ENCODE measurements at regions not wholly inside any gene's neighbourhood (a gene's known extent, or its start where the extent isn't known, plus 50 kb on each side); places are given as distances from the start of the nearest gene placed in this dataset.
"Not testable (repeated sequence)": the region's sequence is repeated elsewhere in the genome, so short reads cannot be mapped to it uniquely, and the experiment has no call there.

DNA sequence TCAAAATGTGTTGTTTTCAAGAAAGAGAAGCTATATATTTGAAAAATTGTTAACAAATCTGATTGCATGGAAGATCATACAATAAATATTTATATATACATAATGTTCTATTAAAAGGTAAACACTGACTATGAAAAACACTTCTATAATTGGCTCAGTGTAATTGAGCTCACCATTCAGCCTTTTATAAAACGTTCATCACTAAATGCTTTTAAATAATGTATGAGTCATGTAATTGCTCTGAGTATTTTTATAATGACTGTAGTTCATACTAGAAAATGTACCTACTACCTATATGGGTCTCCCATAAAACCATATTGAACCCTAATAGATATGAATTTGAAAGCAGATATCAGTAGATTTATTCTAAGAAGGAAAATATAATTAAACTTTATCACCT, 240.4 kb upstream of the MGAT4C start:
- no peak for DNase-seq

DNA sequence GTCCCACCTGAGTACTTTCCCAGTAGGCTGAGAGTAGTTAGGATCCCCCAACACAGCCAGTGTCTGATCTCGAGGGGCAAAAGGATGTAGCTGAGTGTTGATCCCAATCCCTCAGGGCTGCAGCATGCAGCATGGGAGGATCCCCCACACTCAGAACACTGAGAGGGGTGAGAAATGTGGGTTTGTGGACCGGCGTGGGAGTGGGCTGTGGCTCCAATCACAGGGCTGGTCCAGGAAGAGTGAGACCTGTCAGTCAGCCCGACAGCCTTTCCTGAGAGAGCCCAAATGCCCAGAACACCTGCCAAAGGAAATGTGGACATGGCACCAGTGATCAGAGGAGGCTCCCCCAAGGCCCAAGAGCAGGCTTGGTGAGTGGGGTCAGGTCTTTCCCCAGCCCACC, 228.3 kb upstream of the MGAT4C start:
- no peak for DNase-seq

GRCh38 chr12:86473231-86473630, 217.0 kb upstream of the MGAT4C start:
- no peak for DNase-seq

- DNase-seq = no peak
These were observed 200.6 kb upstream of the MGAT4C start for GRCh38 chr12:86456776-86457175.

DNA sequence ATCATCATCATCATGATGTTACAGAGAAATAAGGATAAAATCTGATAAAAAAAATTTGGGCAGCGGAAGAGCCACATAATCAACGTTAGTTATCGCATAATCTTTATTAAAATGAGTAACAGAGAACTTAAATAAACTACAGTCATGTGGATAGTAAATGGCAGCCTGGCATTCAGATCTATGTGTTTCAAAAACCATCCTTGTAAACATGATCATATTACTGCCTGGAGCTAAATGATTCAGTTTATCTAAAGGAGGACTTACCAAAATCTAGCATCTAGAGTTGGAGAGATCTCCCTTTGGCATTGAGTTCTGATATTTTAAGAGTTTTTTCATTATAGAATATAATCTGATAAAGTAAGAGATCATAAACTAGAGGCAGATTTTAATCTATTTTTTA, 200.1 kb upstream of the MGAT4C start:
- DNase-seq = no peak

DNA sequence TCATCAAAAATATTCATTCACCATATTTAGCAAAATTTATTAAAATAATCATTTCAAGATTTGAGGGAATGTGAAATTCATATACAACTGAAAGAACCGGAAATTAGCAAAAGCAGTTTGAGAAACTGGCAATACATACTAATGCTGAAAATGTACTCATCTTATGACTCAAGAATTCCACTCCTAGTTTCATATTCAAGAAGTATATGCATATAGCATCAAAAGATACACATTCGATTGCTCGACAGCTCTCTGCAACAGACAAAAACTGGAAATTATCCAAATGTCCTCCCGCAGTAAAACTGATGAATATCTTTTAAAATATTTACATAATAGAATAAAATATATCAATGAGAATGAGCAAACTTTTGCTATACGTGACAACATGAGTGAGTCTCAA, 189.2 kb upstream of the MGAT4C start:
- no peak for DNase-seq

GRCh38 chr12:86435053-86435452, 178.9 kb upstream of the MGAT4C start:
- no peak for DNase-seq

GRCh38 chr12:86429824-86430223, 173.6 kb upstream of the MGAT4C start:
- no peak for DNase-seq

DNA sequence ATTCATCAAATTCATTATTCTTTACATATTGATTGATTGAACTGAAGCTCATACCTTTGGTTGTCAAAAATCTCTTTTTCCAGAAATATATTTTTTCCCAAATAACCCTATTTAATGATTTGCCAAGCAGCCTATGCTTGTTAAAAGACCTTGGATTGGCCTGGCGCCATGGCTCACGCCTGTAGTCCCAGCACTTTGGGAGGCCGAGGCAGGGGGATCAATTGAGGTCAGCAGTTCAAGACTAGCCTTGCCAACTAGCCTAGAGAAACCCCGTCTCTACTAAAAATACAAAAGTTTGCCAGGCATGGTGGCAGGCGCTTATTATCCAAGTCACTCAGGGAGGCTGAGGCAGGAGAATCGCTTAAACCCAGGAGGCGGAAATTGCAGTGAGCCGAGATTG, 165.1 kb upstream of the MGAT4C start:
- DNase-seq = no peak

DNA sequence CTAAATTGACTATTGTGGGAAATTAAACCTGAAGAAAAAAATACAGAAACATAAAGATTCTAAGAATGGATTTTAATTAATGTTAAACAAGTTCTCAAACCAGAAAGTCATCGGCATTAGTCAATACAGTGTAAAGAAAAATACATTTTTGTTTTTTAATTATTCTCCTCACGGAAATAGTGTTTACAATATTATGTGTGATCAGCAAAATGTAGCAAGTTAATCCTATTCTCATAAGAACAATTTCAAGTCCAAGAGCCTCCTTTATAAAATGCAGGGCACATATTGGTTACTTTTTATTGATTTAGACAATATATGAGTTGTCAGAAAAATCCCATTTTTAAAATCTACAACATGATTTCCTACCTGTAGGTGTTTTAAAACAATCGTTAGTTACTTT, 158.0 kb upstream of the MGAT4C start:
- DNase-seq = no peak

GRCh38 chr12:86411710-86412109, 155.5 kb upstream of the MGAT4C start:
- no peak for DNase-seq

GRCh38 chr12:86407620-86408208, 151.5 kb upstream of the MGAT4C start:
- no peak for DNase-seq

- DNase-seq = no peak
These were observed 133.8 kb upstream of the MGAT4C start for GRCh38 chr12:86389949-86390348.

DNA sequence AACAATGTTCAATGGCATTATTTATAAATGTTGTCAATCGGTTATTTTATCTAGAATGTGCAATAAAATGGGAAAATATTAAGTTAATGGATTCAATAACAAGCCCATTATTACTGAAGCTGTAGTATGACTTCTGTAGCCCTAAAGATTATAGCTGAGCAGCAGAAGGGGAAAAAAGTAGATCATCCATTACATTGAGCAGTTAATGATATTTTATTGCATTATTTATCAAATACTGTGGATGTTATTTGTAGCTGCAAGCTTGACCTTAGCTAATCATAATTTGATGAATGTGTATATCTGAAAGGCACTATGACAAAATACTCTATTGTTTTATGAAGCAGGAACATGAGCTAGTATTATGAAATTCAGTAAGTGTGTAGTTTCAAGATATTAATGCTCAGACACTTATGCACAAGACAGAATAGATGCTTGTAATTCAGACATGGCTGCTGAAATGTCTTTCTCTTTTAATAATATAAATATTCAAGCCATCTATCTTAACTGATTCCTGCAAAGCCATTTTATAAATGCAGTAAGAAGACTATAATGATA, 131.5 kb upstream of the MGAT4C start:
- no peak for DNase-seq

DNA sequence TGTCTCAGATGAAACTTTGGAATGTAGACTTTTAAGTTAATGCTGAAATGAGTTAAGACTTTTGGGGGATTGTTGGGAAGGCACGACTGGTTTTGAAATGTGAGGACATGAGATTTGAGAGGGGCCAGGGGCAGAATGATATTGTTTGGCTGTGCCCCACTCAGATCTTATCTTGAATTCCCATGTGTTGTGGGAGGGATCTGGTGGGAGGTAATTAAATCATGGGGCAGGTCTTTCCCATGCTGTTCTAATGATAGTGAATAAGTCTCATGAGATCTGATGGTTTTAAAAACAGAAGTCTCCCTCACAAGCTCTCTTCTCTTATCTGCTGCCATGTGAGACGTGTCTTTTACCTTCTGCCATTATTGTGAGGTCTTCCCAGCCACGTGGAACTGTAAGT, 127.6 kb upstream of the MGAT4C start:
- not testable (repeated sequence) for DNase-seq

DNA sequence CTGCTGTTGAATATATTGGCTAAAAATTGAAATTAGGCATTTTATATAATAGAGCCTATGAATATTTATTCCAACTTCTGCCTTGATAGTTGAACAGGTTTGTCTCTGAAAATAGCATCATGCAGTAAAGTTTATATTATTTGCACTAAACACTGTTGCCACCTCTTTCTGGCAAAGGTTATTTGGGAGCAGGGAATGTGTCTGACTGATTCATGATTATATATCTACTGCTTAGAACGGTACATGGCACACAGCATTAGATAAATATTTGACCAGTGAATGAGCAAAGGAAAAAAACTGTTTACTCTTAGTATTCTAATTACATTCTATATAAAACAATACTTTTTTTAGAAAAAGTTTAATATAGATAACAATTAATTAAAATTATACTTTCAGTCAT, 123.1 kb upstream of the MGAT4C start:
- no peak for DNase-seq

GRCh38 chr12:86376052-86376451, 119.9 kb upstream of the MGAT4C start:
- DNase-seq = no peak

DNA sequence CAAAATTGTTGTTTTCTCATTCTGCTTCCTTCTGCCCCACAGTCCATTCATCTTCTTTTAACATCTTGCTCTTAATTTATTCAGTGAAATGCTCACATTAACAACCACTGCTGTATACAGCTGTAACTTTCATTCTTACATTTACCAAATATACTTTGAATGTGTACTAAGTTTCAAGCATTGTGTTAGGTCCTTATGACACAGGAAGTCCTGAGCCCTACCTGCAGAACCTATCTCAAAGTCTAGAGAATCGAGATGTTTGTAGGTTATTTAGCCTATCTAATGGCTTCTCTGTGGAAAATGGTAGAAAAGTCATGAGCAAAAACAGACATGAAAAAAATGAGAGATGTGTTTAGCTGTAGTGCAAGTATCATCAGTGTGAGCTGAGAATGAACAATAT, 117.6 kb upstream of the MGAT4C start:
- no peak for DNase-seq

DNA sequence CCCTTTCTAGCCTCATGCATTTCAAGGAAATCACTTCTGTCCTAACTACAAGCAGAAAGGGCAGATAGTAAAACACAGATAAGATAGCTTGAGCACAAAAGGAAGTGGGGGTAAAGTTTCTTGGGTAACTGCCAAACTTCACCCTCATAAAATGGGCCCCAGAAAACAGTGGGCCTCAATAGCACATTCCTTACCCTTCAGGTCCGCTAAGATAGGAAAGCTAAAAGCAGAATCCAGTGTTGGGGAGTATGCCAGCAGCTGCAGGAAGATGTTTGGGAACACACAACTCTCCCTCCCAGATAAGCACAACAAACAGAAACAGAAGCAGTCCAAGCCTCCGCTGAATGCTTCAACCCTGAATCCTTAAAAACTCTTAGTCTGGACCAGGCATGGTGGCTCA, 110.9 kb upstream of the MGAT4C start:
- DNase-seq = no peak

GRCh38 chr12:86349196-86349595, 93.0 kb upstream of the MGAT4C start:
- DNase-seq = no peak

DNA sequence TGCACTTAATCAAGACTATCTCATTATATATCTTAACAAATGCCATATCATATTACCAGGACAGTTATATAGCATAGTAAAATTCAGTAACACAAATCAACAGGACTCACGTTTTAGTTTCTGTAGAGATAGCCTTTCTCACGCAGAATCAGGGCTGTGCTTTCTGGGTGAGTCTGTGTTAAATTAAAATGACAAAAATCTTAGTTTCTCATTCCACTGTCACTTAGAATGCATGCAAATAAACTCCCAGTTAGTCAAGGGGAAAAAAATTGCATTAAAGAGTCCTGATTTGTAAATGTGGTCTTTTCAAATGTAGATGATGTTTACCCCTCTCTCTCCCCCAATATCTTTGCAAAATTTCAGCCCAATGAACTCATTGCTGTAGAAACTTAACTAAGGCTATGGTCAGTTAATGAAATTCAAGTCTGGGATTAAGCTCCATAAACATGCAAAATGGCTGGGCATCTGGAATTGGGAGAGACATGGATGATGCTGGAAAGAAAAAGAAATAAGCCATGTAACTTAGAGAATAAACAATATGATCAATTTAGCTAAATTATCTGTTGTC, 77.8 kb upstream of the MGAT4C start:
- DNase-seq = no peak

GRCh38 chr12:86331457-86331856, 75.3 kb upstream of the MGAT4C start:
- DNase-seq = no peak

DNA sequence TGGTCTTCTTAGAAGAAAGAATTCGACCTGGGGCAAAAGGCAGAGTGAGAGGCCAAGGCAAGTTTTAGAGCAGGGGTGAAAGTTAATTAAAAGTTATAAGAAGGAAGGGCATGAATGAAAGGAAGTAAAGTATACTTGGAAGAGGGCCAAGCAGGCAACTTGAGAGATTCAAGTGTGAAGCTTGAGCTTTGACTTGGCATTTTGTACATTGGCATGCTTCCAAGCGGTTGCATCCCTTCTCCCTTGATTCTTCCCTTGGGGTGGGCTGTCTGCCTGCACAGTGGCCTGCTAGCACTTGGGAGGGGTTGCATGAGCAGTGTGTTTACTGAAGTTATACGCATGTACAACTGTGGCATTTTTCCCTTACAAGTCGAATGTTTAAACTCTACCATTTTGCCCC, 74.8 kb upstream of the MGAT4C start:
- no peak for DNase-seq

DNA sequence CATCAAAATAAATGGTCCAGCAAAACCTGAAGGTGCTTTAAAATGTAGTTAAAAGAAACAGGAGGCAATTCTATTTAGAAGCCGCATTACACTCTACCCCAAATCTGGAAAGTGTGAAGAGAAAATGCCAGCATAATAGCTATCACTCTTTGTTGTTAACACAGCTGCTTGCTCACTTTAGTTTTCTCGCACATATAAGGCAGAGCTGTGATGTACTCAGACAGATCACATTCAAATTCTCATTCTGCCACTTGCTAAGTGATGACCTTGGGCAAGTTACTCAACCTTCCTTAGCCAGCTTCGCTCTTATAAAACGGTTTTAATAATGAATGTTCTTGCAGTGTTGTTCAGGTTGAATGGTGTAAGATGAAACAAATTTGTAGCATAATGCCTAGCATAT, 56.0 kb upstream of the MGAT4C start:
- no peak for DNase-seq

Measured in suppressor macrophage treated with lipopolysaccharide for 1 hour (primary cell).